ENCODE measurements at regions not wholly inside any gene's neighbourhood (a gene's known extent, or its start where the extent isn't known, plus 50 kb on each side); places are given as distances from the start of the nearest gene placed in this dataset.

- H3K9ac ChIP-seq (replicated peaks; ENCODE audit: extremely low read depth, insufficient read depth, low read length), result no peak overlapping the region
- no peak overlapping the region for H3K4me3 ChIP-seq (replicated peaks in 1 of 3; ENCODE audit: insufficient read depth in 1 of 3, low read depth in 1 of 3, low read length in 3 of 3)
- no peak overlapping the region for H2AFZ ChIP-seq (ENCODE audit: low read depth, low read length)
- H3K27me3 ChIP-seq (ENCODE audit: control insufficient read depth in 2 of 2, insufficient read depth in 2 of 2, low read length in 2 of 2), result no peaks in the 10 kb centered on the region
- H3K79me2 ChIP-seq (ENCODE audit: control insufficient read depth, insufficient read depth, low read length), result no peaks in the 10 kb centered on the region
- DNase-seq (ENCODE audit: low read depth, low spot score) (no peak), FAIRE-seq (no peak)
- intact Hi-C loops (cut with micrococcal nuclease), result no loop called here
- BruUV-seq (replicated peaks), result no TSS peak
- no peak overlapping the region for H3K27ac ChIP-seq (ENCODE audit: insufficient read depth, low read depth, low read length)
- H3K4me2 ChIP-seq (ENCODE audit: insufficient read depth, low read length), result no peak overlapping the region
- POLR2A ChIA-PET, result no interaction called here
- no peaks in the 10 kb centered on the region for H3K9me1 ChIP-seq (replicated peaks; ENCODE audit: control insufficient read depth, extremely low read depth, insufficient read depth, low read length)
- dilution Hi-C loops (cut with MboI; ENCODE audit: extremely low pct_ligation_motif_present, low sequenced_read_pairs), result no loop called here
- CTCF ChIA-PET, result no interaction called here
- no peak for TF ChIP-seq MYC (IDR thresholded peaks at IDR 0.05; ENCODE audit: low read depth, low read length)
- no peak for TF ChIP-seq FOS (IDR thresholded peaks at IDR 0.05; ENCODE audit: borderline replicate concordance, insufficient read depth, low read length)
- no peak for TF ChIP-seq CTCF (IDR thresholded peaks at IDR 0.05; ENCODE audit: extremely low read depth in 1 of 2, insufficient read depth in 1 of 2, low read depth in 1 of 2, low read length in 2 of 2)
- TF ChIP-seq POLR2A (IDR thresholded peaks at IDR 0.05; ENCODE audit: low read depth, low read length), result no peak
- TF ChIP-seq GATA2 (IDR thresholded peaks at IDR 0.05; ENCODE audit: insufficient read depth, insufficient read length, low read depth, low read length), result no peak
- TF ChIP-seq POLR2AphosphoS5 (IDR thresholded peaks at IDR 0.05; ENCODE audit: insufficient read depth, low read depth, low read length), result no peak
- no peaks in the 10 kb centered on the region for H4K20me1 ChIP-seq (replicated peaks; ENCODE audit: control insufficient read depth, extremely low read depth, insufficient read depth, low read length)
- H3K4me1 ChIP-seq (ENCODE audit: control insufficient read depth, extremely low read depth, insufficient read depth, low read length), result no peaks in the 10 kb centered on the region
- H3K36me3 ChIP-seq (ENCODE audit: control insufficient read depth in 2 of 2, extremely low read depth in 1 of 2, insufficient read depth in 2 of 2, low read length in 2 of 2), result no peaks in the 10 kb centered on the region
- H3K9me3 ChIP-seq (replicated peaks; ENCODE audit: control insufficient read depth, insufficient read depth, low read length), result no peaks in the 10 kb centered on the region
Observed at GRCh38 chr2:116145031-116145430, 1669.5 kb upstream of the DDX18 start.

- H3K4me2 ChIP-seq (ENCODE audit: insufficient read depth, low read length), result no peak overlapping the region
- no peaks in the 10 kb centered on the region for H3K36me3 ChIP-seq (ENCODE audit: control insufficient read depth in 2 of 2, extremely low read depth in 1 of 2, insufficient read depth in 2 of 2, low read length in 2 of 2)
- ChIA-PET POLR2A (no interaction called here), CTCF (no interaction called here)
- no peak for DNase-seq (ENCODE audit: low read depth, low spot score)
- TF ChIP-seq POLR2A (IDR thresholded peaks at IDR 0.05; ENCODE audit: low read depth, low read length) (no peak), GATA2 (IDR thresholded peaks at IDR 0.05; ENCODE audit: insufficient read depth, insufficient read length, low read depth, low read length) (no peak), FOS (IDR thresholded peaks at IDR 0.05; ENCODE audit: borderline replicate concordance, insufficient read depth, low read length) (no peak), CTCF (IDR thresholded peaks at IDR 0.05; ENCODE audit: extremely low read depth in 1 of 2, insufficient read depth in 1 of 2, low read depth in 1 of 2, low read length in 2 of 2) (no peak), MAX (IDR thresholded peaks at IDR 0.05; ENCODE audit: insufficient read depth, insufficient read length) (no peak), JUN (IDR thresholded peaks at IDR 0.05; ENCODE audit: borderline replicate concordance, insufficient read depth, insufficient read length, low read depth) (no peak), EZH2 (IDR thresholded peaks at IDR 0.05; ENCODE audit: borderline replicate concordance, low read depth, low read length, severe bottlenecking) (no peak), MYC (IDR thresholded peaks at IDR 0.05; ENCODE audit: low read depth, low read length) (no peak)
- no peaks in the 10 kb centered on the region for H3K9me1 ChIP-seq (replicated peaks; ENCODE audit: control insufficient read depth, extremely low read depth, insufficient read depth, low read length)
- H3K27ac ChIP-seq (ENCODE audit: insufficient read depth, low read depth, low read length), result no peak overlapping the region
- H3K4me3 ChIP-seq (replicated peaks in 1 of 3; ENCODE audit: insufficient read depth in 1 of 3, low read depth in 1 of 3, low read length in 3 of 3), result no peak overlapping the region
- intact Hi-C loops (cut with micrococcal nuclease) (no loop called here), dilution Hi-C loops (cut with MboI; ENCODE audit: extremely low pct_ligation_motif_present, low sequenced_read_pairs) (no loop called here)
- no peak overlapping the region for H2AFZ ChIP-seq (ENCODE audit: low read depth, low read length)
- H3K4me1 ChIP-seq (ENCODE audit: control insufficient read depth, extremely low read depth, insufficient read depth, low read length), result no peaks in the 10 kb centered on the region
- no TSS peak for BruUV-seq (replicated peaks)
- no peaks in the 10 kb centered on the region for H3K27me3 ChIP-seq (ENCODE audit: control insufficient read depth in 2 of 2, insufficient read depth in 2 of 2, low read length in 2 of 2)
- H4K20me1 ChIP-seq (replicated peaks; ENCODE audit: control insufficient read depth, extremely low read depth, insufficient read depth, low read length), result no peaks in the 10 kb centered on the region
- H3K9ac ChIP-seq (replicated peaks; ENCODE audit: extremely low read depth, insufficient read depth, low read length), result no peak overlapping the region
- FAIRE-seq, result no peak
- no peaks in the 10 kb centered on the region for H3K9me3 ChIP-seq (replicated peaks; ENCODE audit: control insufficient read depth, insufficient read depth, low read length)
- no peaks in the 10 kb centered on the region for H3K79me2 ChIP-seq (ENCODE audit: control insufficient read depth, insufficient read depth, low read length)
Observed at GRCh38 chr2:116148361-116148760, 1666.1 kb upstream of the DDX18 start.
